ENCODE measurements at regions not wholly inside any gene's neighbourhood (a gene's known extent, or its start where the extent isn't known, plus 50 kb on each side); places are given as distances from the start of the nearest gene placed in this dataset.
A peak's percentile ranks its signal among the peaks of the same experiment; 100 is the strongest.
"Not testable (repeated sequence)": the region's sequence is repeated elsewhere in the genome, so short reads cannot be mapped to it uniquely, and the experiment has no call there.

- no peak for DNase-seq
These were observed 54.0 kb downstream of the MAP10 start for GRCh38 chr1:232859216-232859615.

GRCh38 chr1:232861107-232861506 lies 55.9 kb downstream of the MAP10 start:
- no peak for DNase-seq

- peak; percentile 80 for DNase-seq
These were observed 58.5 kb downstream of the MAP10 start for GRCh38 chr1:232863544-232864275.

- no peak for DNase-seq
These were observed 60.1 kb downstream of the MAP10 start for GRCh38 chr1:232865102-232865931.

- DNase-seq, result peak; percentile 22
These were observed 63.7 kb downstream of the MAP10 start for GRCh38 chr1:232868793-232869491.

- DNase-seq, result not testable (repeated sequence)
These were observed 66.2 kb downstream of the MAP10 start for GRCh38 chr1:232871291-232871969.

- DNase-seq, result no peak
These were observed 67.1 kb downstream of the MAP10 start for GRCh38 chr1:232872284-232872683.

- no peak for DNase-seq
These were observed 67.5 kb downstream of the MAP10 start for GRCh38 chr1:232872738-232873137.

GRCh38 chr1:232873412-232873811 lies 68.2 kb downstream of the MAP10 start:
- no peak for DNase-seq

GRCh38 chr1:232873931-232874330 lies 68.7 kb downstream of the MAP10 start:
- DNase-seq, result no peak

- DNase-seq, result no peak
These were observed 70.3 kb downstream of the MAP10 start for GRCh38 chr1:232875536-232875935.

GRCh38 chr1:232876506-232877364 lies 71.5 kb downstream of the MAP10 start:
- no peak for DNase-seq

- no peak for DNase-seq
These were observed 72.3 kb downstream of the MAP10 start for GRCh38 chr1:232877365-232878028.

- DNase-seq, result no peak
These were observed 72.3 kb upstream of the NTPCR start for GRCh38 chr1:232878086-232878485.

- DNase-seq, result no peak
These were observed 70.1 kb upstream of the NTPCR start for GRCh38 chr1:232880354-232880753.

- DNase-seq, result no peak
These were observed 66.3 kb upstream of the NTPCR start for GRCh38 chr1:232883992-232884661.

- DNase-seq, result no peak
These were observed 64.1 kb upstream of the NTPCR start for GRCh38 chr1:232886271-232886670.

GRCh38 chr1:232890340-232890943 lies 60.0 kb upstream of the NTPCR start:
- no peak for DNase-seq

- DNase-seq, result no peak
These were observed 59.3 kb upstream of the NTPCR start for GRCh38 chr1:232891071-232891470.

GRCh38 chr1:232891656-232892317 lies 58.6 kb upstream of the NTPCR start:
- DNase-seq, result no peak
